Stimulated activated CD8-positive, alpha-beta memory T cell treated with anti-CD3 and anti-CD28 coated beads, Interleukin-15, amount 100 ng/mL, for 48 hours (primary cell): ENCODE measurements at regions not wholly inside any gene's neighbourhood (a gene's known extent, or its start where the extent isn't known, plus 50 kb on each side); places are given as distances from the start of the nearest gene placed in this dataset.

Experiments
- DNase-seq, 2 donors: peaks; one replicate each; pipeline ENCODE4 v3.0.0-alpha.2; 2020; ENCODE audit warnings: low read depth in 2 of 2

GRCh38 chr16:85541619-85541979 lies 71.5 kb upstream of the GSE1 start:
- no peak for DNase-seq

GRCh38 chr16:85541980-85542900 lies 70.9 kb upstream of the GSE1 start:
- DNase-seq, result no peak

GRCh38 chr16:85543536-85543935 lies 69.6 kb upstream of the GSE1 start:
- DNase-seq, result no peak

- no peak for DNase-seq
Observed at GRCh38 chr16:85544016-85544415, 69.1 kb upstream of the GSE1 start.

- no peak for DNase-seq
Observed at GRCh38 chr16:85544668-85545067, 68.5 kb upstream of the GSE1 start.

GRCh38 chr16:85545227-85545818 lies 67.8 kb upstream of the GSE1 start:
- DNase-seq, result no peak

- DNase-seq, result no peak
Observed at GRCh38 chr16:85546585-85547447, 66.3 kb upstream of the GSE1 start.

- no peak for DNase-seq
Observed at GRCh38 chr16:85548375-85548774, 64.7 kb upstream of the GSE1 start.

GRCh38 chr16:85549766-85550421 lies 63.2 kb upstream of the GSE1 start:
- no peak for DNase-seq

GRCh38 chr16:85550422-85550864 lies 62.7 kb upstream of the GSE1 start:
- no peak for DNase-seq

- DNase-seq, result no peak
Observed at GRCh38 chr16:85550953-85551924, 61.9 kb upstream of the GSE1 start.

GRCh38 chr16:85552980-85553435 lies 60.1 kb upstream of the GSE1 start:
- no peak for DNase-seq

- DNase-seq, result no peak
Observed at GRCh38 chr16:85553436-85554113, 59.5 kb upstream of the GSE1 start.

GRCh38 chr16:85554114-85554888 lies 58.8 kb upstream of the GSE1 start:
- DNase-seq, result peak; percentile 67 to 73

GRCh38 chr16:85554889-85555718 lies 58.0 kb upstream of the GSE1 start:
- peak; percentile 66 to 69 for DNase-seq

- DNase-seq, result no peak
Observed at GRCh38 chr16:85555719-85556455, 57.2 kb upstream of the GSE1 start.

GRCh38 chr16:85556456-85557082 lies 56.6 kb upstream of the GSE1 start:
- DNase-seq, result no peak
